Caco-2 (cell line): ENCODE measurements at regions not wholly inside any gene's neighbourhood (a gene's known extent, or its start where the extent isn't known, plus 50 kb on each side); places are given as distances from the start of the nearest gene placed in this dataset.

Source experiments
- BruUV-seq: library from RNA; stranded (reverse); fragments of 400-500 nt; replicated peaks from 2 replicates; lab custom pipeline; 2021; lab: Mats Ljungman, UMichigan
- CTCF ChIA-PET: fragments of 300-600 bp; sonication (Branson Sonifier 250); formaldehyde crosslinking; loops from one replicate; lab custom pipeline; 2022; ENCODE audit warnings: antibody characterized with exemption; lab: Charles Lee
- POLR2A ChIA-PET: fragments of 300-600 bp; sonication (Branson Sonifier 250); formaldehyde crosslinking; loops from one replicate; lab custom pipeline; 2022; ENCODE audit warnings: antibody characterized with exemption; lab: Charles Lee
- DNase-seq, 2 experiments: peaks; one replicate each; pipeline versions ENCODE4 v3.0.0 to v3.0.0-alpha.2; 2020 to 2022
- H3K27me3 ChIP-seq: replicated peaks from 2 replicates; pipeline ENCODE4 v1.6.0; 2011; ENCODE audit warnings: low read length; ENCODE audit not compliant: control insufficient read depth, insufficient read depth
- H3K36me3 ChIP-seq: 2 replicates; pipeline ENCODE4 v1.5.1; 2011; ENCODE audit warnings: low read length; ENCODE audit not compliant: control insufficient read depth, insufficient read depth
- H3K4me1 ChIP-seq: fragments of 250-450 bp; sonication (Bioruptor Pico); 2 replicates; pipeline ENCODE4 v1.5.1; 2020; ENCODE audit warnings: mild to moderate bottlenecking
- H3K4me3 ChIP-seq: 2 replicates; pipeline ENCODE4 v1.5.1; 2011; ENCODE audit warnings: low read depth, mild to moderate bottlenecking, control low read depth, low read length
- H3K9me3 ChIP-seq: fragments of 250-450 bp; sonication (Bioruptor Pico); 2 replicates; pipeline ENCODE4 v1.5.1; 2020; ENCODE audit warnings: mild to moderate bottlenecking, moderate library complexity
- H3K27ac Mint-ChIP-seq: one replicate; pipeline ENCODE4 v1.8.0; 2022; ENCODE audit warnings: mixed read lengths; ENCODE audit not compliant: unreplicated experiment
- H3K27me3 Mint-ChIP-seq: one replicate; pipeline ENCODE4 v1.8.0; 2022; ENCODE audit warnings: mixed read lengths; ENCODE audit not compliant: insufficient read depth, unreplicated experiment
- H3K36me3 Mint-ChIP-seq: one replicate; pipeline ENCODE4 v1.8.0; 2022; ENCODE audit warnings: mild to moderate bottlenecking, mixed read lengths; ENCODE audit not compliant: insufficient read depth, unreplicated experiment
- H3K4me1 Mint-ChIP-seq: one replicate; pipeline ENCODE4 v1.8.0; 2022; ENCODE audit warnings: low read depth, mixed read lengths; ENCODE audit not compliant: unreplicated experiment
- H3K4me3 Mint-ChIP-seq: one replicate; pipeline ENCODE4 v1.8.0; 2022; ENCODE audit warnings: mild to moderate bottlenecking, moderate library complexity, mixed read lengths; ENCODE audit not compliant: unreplicated experiment
- H3K9me3 Mint-ChIP-seq: one replicate; pipeline ENCODE4 v1.8.0; 2022; ENCODE audit warnings: mixed read lengths; ENCODE audit not compliant: unreplicated experiment
- intact Hi-C: fragments of 100-400 bp; cut with micrococcal nuclease; formaldehyde crosslinking; loops from one replicate; pipeline ENCODE4 v1.10.0; 2022; ENCODE audit not compliant: unreplicated experiment
- TF ChIP-seq, protein P1 (sequence below), 2 experiments: fragments of 200-600 bp in 1 of 2; IDR thresholded peaks; 1 replicate in 1 of 2; 2 replicates in 1 of 2; pipeline versions ENCODE4 v1.5.1 to v1.8.0; 2011 to 2022; ENCODE audit warnings: antibody characterized with exemption in 1 of 2, control low read depth in 1 of 2, inconsistent platforms in 1 of 2, low read depth in 1 of 2, low read length in 1 of 2, mild to moderate bottlenecking in 1 of 2, moderate library complexity in 1 of 2; ENCODE audit not compliant: insufficient read depth in 1 of 2, severe bottlenecking in 1 of 2, unreplicated experiment in 1 of 2

- no peaks in the 10 kb centered on the region for H3K4me1 ChIP-seq
- Mint-ChIP-seq H3K27ac (no peak overlapping the region), H3K9me3 (no peaks in the 10 kb centered on the region), H3K4me1 (no peaks in the 10 kb centered on the region), H3K36me3 (no peaks in the 10 kb centered on the region), H3K27me3 (peaks cover 12% of the 10 kb centered on the region), H3K4me3 (no peak overlapping the region)
- ChIA-PET CTCF (no interaction called here), POLR2A (no interaction called here)
- H3K4me3 ChIP-seq, result no peak overlapping the region
- TF ChIP-seq, protein P1, sequence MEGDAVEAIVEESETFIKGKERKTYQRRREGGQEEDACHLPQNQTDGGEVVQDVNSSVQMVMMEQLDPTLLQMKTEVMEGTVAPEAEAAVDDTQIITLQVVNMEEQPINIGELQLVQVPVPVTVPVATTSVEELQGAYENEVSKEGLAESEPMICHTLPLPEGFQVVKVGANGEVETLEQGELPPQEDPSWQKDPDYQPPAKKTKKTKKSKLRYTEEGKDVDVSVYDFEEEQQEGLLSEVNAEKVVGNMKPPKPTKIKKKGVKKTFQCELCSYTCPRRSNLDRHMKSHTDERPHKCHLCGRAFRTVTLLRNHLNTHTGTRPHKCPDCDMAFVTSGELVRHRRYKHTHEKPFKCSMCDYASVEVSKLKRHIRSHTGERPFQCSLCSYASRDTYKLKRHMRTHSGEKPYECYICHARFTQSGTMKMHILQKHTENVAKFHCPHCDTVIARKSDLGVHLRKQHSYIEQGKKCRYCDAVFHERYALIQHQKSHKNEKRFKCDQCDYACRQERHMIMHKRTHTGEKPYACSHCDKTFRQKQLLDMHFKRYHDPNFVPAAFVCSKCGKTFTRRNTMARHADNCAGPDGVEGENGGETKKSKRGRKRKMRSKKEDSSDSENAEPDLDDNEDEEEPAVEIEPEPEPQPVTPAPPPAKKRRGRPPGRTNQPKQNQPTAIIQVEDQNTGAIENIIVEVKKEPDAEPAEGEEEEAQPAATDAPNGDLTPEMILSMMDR (IDR thresholded peaks at IDR 0.05; ENCODE audit: insufficient read depth in 1 of 2, low read depth in 1 of 2, low read length in 1 of 2, severe bottlenecking in 1 of 2, unreplicated experiment in 1 of 2), result no peak
- H3K9me3 ChIP-seq, result no peaks in the 10 kb centered on the region
- no peak for DNase-seq
- no TSS peak for BruUV-seq
- H3K27me3 ChIP-seq, result no peaks in the 10 kb centered on the region
- intact Hi-C loops, result no loop called here
- no peaks in the 10 kb centered on the region for H3K36me3 ChIP-seq
Measured at GRCh38 chr1:57796616-57797015, 372.8 kb upstream of the DAB1 start.

GRCh38 chr1:57795886-57796285 lies 372.0 kb upstream of the DAB1 start:
- TF ChIP-seq, protein P1 (IDR thresholded peaks at IDR 0.05; ENCODE audit: insufficient read depth in 1 of 2, low read depth in 1 of 2, low read length in 1 of 2, severe bottlenecking in 1 of 2, unreplicated experiment in 1 of 2), result no peak
- Mint-ChIP-seq H3K36me3 (no peaks in the 10 kb centered on the region), H3K27me3 (peaks cover 12% of the 10 kb centered on the region), H3K4me3 (no peak overlapping the region), H3K4me1 (no peaks in the 10 kb centered on the region), H3K9me3 (no peaks in the 10 kb centered on the region), H3K27ac (no peak overlapping the region)
- BruUV-seq, result no TSS peak
- POLR2A ChIA-PET, result no interaction called here
- DNase-seq, result no peak
- H3K27me3 ChIP-seq, result no peaks in the 10 kb centered on the region
- no peaks in the 10 kb centered on the region for H3K9me3 ChIP-seq
- intact Hi-C loops, result no loop called here
- CTCF ChIA-PET, result no interaction called here
- no peak overlapping the region for H3K4me3 ChIP-seq
- no peaks in the 10 kb centered on the region for H3K4me1 ChIP-seq
- H3K36me3 ChIP-seq, result no peaks in the 10 kb centered on the region

GRCh38 chr1:57794078-57794477 lies 370.2 kb upstream of the DAB1 start:
- Mint-ChIP-seq H3K9me3 (no peaks in the 10 kb centered on the region), H3K27me3 (peaks cover 12% of the 10 kb centered on the region), H3K4me3 (no peak overlapping the region), H3K4me1 (no peaks in the 10 kb centered on the region), H3K36me3 (no peaks in the 10 kb centered on the region), H3K27ac (no peak overlapping the region)
- intact Hi-C loops, result no loop called here
- no peak overlapping the region for H3K4me3 ChIP-seq
- TF ChIP-seq, protein P1 (IDR thresholded peaks at IDR 0.05; ENCODE audit: insufficient read depth in 1 of 2, low read depth in 1 of 2, low read length in 1 of 2, severe bottlenecking in 1 of 2, unreplicated experiment in 1 of 2), result no peak
- no peak for DNase-seq
- no TSS peak for BruUV-seq
- H3K27me3 ChIP-seq, result no peaks in the 10 kb centered on the region
- CTCF ChIA-PET, result no interaction called here
- H3K36me3 ChIP-seq, result no peaks in the 10 kb centered on the region
- no peaks in the 10 kb centered on the region for H3K9me3 ChIP-seq
- POLR2A ChIA-PET, result no interaction called here
- H3K4me1 ChIP-seq, result no peaks in the 10 kb centered on the region
